Right hindlimb (tissue), 1 donor: ENCODE measurements at regions not wholly inside any gene's neighbourhood (a gene's known extent, or its start where the extent isn't known, plus 50 kb on each side); places are given as distances from the start of the nearest gene placed in this dataset.

Experiments
- DNase-seq: peaks from one replicate; pipeline ENCODE4 v3.0.0-alpha.2; 2018

GRCh38 chr7:46028246-46028645, 107.2 kb upstream of the IGFBP3 start:
- DNase-seq = no peak

DNA sequence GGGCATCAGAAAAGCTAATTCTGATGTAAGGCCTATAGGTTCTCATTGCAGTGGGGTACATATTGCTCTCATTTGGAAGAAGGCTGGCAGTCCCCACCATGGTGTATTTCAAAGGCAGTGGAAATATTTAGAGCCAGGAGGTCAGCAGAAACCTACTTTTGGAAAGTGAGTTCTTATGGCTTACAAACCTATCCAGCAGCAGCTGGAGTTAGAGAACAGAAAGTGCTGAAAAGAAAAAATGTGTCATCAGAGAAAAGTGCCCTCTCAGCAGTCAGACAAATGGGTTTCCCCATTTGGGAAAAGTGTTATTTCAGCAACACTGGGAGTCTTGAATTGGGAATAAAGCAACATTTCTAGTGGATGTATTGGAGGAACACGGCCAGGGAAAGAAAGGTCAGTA, 105.7 kb upstream of the IGFBP3 start:
- no peak for DNase-seq

GRCh38 chr7:46024263-46024916, 103.3 kb upstream of the IGFBP3 start:
- DNase-seq = no peak

DNA sequence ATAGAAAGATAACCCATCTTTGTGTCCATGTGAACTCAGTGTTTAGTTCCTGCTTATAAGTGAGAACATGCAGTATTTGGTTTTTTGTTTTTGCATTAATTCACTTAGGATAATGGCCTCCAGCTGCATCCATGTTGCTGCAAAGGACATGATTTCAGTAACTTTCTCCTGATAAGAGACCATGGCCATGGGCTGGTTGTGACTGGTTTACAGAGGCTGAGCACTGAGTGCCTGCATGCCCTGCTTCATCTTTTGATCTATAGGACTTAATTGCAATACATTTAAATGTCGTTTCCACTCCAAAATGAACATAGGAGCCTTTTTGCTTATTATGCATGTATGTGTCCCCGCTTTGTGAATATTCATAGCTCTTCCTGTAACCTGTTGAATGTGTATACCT, 101.3 kb upstream of the IGFBP3 start:
- no peak for DNase-seq

DNA sequence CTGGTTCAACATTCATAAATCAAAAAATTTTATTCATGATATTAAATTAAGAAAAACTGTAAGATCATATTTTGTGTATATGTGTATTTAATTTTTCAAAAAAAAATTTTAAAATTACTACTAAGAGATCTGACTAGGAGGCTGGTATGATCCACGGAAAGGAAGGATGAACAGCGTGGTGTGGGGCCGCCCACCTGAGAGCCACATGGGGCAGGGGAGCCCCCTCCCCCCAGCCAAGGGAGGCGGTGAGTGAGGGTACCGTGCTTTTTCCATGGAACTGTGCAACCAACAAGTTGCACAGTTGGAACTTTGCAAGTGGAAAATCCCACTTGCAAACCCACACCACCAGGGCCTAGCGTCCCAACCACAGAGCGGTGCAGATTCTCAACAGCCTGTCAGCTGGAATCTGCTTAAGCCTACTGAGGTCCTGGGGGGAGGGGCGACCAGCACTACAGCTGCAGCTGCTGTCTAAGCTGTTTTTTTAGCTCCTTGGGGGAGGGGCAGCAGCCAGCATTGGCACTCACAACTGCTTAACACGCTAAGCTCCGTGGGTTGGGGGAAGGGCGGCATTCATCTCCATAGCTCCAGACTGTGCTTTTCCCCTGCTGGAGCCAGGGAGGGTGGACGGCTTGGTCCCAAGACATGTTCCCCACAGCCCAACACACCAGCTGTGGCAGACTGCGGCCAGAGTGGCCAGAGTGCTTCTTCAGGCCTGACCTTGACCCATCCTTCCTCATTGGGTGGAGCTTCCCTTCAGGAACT, 94.2 kb upstream of the IGFBP3 start:
- peak; percentile 84 for DNase-seq

DNA sequence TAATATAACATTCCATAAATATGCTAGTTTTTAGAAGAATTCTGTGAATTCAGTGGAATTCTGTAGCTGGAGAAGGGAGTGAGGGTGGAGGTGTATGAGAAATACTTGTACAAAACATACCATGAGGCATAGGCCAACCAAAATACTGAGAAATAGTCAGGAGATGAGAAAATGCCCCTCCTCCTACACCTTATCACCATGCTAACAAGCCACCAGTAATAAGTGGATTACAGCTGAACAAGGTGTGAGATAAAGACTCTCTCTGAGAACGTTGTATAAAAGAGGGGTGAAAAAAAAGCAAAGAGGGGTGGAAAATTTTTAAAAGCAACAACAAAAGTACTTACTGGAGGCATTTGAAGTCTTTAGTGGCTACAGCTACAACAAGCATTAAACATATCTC, 90.4 kb upstream of the IGFBP3 start:
- no peak for DNase-seq

DNA sequence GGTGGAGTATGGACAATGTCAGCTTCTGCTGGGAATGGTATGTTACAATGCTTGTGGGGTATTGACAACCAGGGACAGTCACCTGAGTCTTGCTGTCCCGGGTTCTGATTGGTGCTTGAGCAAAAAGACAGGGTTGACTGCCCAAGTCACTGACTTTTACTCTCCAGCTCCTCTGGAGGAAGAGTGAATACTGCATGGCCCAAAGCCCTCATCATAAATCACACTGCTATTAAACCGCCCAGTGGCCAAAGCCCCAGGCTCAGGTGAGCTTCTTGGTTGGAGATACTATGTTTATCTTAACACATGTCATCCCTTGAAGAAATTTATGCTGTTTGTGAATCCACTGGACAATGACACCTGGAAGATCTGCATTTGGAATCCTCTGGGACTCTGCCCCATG, 90.0 kb upstream of the IGFBP3 start:
- no peak for DNase-seq

DNA sequence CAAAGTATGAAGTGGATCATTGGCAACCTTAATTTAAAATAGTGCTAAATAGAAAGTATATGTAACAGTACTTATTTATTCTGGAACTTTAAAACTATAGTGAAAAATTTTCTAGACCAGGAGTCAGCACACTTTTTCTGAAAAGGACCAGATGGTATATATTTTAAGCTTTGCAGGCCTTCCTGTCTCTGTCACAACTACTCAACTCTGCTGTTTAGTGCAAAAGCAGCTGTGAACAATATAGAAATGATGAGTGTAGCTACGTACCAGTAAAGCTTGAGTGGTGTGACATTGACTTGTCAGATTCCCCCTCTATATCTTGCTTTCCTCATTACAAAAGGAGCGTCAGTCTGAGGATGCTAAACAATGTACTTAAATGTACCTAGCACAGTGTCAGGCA, 88.1 kb upstream of the IGFBP3 start:
- no peak for DNase-seq

GRCh38 chr7:46007990-46008643, 87.0 kb upstream of the IGFBP3 start:
- peak; percentile 50 for DNase-seq

DNA sequence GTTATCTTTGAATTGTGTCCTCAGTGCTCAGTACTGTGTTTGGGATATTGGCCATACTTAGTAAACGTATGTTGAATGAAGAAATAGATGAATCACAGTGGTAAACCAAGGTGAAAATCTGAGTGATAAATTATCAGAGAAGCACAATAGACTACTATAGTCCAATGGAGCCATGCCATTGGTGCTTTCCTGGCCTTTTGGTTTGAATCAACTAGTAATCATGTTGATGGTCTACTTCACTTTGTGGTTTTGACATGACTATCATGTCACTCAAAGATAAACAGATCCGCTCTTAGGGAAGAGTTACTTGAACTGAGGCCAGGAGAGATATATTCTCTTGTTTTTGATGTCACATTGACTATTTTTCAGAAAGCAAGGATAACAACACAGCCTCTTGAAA, 86.1 kb upstream of the IGFBP3 start:
- no peak for DNase-seq

DNA sequence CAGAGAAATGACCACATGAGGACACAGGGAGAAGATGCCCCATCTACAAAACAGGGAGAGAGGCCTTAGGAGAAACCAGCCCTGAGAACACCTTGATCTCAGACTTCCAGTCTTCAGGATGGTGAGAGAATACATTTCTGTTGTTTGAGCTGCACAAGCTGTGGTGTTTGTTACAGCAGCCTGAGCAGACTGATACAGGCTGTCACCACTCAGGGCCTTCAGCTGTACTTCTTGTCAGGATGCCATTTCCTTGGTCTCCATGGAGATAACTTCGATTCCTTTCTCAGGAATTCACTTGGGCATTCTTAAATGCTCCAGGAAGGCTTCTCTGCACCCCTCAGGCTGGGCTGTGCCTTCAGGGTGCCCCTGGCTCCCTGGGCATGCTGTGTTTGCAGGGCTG, 85.7 kb upstream of the IGFBP3 start:
- DNase-seq = no peak

GRCh38 chr7:46006212-46006611, 85.1 kb upstream of the IGFBP3 start:
- no peak for DNase-seq

DNA sequence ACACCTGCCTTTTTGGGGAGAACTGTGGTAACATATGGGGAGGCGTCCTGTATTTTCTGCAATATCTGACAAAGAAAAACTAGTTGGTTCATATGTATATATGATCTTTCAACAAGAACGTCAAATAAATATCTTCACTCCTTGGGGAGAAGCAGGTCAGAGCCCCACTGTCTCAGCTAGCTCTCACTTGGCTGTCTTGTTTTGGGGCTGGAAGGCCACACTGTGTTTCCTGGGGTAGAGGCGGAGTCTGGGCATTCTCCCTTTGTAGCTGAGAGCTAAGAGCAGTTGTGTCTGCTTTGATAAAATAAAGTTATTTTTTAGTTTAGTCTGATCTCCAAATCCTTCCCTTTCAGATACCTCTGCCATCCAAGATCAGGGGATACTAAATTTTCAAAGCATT, 83.9 kb upstream of the IGFBP3 start:
- DNase-seq = no peak

- DNase-seq = no peak
Measured at GRCh38 chr7:46003896-46004875, 83.1 kb upstream of the IGFBP3 start.

DNA sequence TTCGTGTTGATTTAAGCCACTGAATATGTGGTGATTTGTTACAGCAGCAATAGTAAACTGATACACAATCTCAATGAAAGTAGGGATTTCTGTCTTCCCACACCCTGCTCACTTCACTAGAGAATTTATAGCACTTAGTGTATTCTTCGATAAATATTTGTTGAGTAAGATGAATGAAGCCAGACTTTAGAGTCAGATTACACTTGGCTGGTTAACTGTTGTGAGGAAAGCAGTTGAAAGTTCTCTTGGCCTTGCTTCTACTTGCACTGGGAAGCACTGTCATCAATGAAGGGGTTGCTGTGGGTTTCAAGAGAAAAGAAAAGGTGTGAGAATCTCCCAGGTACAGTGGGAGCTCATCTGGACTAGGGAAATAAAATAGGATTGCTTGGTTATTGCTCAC, 82.1 kb upstream of the IGFBP3 start:
- no peak for DNase-seq

- no peak for DNase-seq
Measured at GRCh38 chr7:46000513-46000912, 79.4 kb upstream of the IGFBP3 start.

DNA sequence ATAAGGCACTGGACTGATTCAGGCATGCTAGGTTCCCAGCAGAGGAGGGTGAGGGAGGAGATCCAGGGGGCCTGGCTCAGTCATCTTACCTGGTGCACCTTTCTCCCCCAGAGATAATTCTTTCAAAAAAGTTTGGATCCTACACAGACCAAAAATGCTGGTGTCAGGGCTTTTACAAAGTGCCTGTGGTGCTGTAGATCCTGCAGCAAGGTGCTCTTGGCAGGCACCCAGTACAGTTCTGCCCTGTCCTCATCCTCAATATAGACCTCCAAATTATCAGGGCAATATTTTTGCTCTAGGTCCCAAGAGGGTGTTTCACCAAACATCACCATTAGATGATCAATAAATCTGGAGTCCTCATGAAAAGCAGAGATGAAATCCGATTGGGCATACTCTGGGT, 78.5 kb upstream of the IGFBP3 start:
- no peak for DNase-seq

- no peak for DNase-seq
Measured at GRCh38 chr7:45998506-45998905, 77.4 kb upstream of the IGFBP3 start.

DNA sequence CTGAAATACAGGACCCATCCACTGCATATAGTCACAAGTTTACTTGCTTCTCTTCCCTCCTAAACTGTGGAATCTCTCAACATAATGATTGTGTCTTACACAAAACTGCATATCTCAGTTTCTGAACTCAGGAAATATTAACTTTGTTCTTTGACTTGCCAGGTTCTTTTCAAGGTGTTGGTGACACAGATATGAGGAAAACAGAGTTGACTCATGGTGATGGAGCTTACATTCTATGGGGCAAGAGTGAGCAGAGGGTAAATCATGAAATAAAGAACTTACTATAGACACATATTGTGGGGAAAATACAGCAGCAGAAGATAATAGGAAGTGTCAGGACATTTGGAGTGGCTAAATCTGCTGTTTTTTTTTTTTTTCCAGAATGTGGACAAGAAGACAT, 72.5 kb upstream of the IGFBP3 start:
- DNase-seq = no peak

DNA sequence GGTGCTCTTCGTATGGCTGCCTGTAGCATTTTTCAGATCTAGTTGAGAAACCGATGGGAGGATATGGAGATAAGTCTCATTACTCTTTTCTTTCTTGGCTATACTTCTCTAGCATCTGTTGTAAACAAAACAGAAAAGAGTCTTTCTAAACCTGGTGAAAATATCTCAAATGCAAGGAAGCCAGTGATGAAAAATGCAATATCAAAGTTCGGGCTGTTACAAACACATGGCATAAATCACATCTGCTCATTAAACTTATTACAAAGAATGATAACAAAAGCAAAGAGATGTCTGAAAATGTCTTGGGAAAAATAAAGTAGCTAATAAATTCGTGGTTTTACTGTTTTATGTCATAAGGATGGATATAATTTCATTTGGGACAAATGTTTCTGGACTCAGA, 71.8 kb upstream of the IGFBP3 start:
- DNase-seq = no peak

DNA sequence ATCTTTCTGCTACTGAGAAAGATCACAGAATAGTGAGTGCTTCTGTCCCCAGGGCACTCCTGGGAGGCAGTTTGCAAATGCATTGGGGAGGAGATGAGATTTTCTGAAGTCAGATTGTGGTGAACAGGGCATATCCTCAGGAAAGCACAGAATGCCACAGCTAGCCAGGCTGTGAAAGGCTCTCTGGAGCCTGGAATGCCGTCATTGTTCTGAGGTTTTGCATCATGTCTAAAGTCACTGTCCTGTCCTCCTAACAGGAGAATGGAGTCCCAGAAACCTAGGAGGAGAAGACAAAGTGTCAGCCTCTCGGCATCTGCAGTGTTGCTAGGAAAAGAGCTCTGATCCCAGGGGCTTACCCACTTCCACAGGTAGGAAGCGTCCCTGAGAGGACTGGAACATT, 69.2 kb upstream of the IGFBP3 start:
- no peak for DNase-seq

GRCh38 chr7:45988405-45989057, 67.5 kb upstream of the IGFBP3 start:
- no peak for DNase-seq
